Fibroblast of skin of right biceps (primary cell): ENCODE measurements at regions not wholly inside any gene's neighbourhood (a gene's known extent, or its start where the extent isn't known, plus 50 kb on each side); places are given as distances from the start of the nearest gene placed in this dataset.

Experiments used
- DNase-seq: peaks from one replicate; pipeline ENCODE4 v3.0.0-alpha.2; 2013

DNA sequence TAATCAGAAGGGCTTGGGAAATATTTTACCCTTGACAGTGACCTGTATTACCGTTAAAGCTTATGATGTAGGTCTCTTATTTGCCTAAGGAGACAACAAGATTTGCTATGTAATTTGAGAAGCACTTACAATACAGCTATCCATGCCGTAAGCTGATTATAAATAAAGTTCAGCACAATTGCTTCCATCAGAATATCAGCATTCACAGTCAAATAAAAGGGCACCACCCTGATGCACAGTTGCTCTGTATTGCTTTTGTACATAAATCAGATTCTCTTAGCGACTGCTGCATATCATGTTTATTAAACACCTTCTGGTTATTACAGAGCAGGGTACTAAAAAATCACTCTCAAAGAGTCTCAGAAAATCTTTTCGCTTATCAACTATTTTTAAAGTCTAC lies 67.3 kb upstream of the VRK1 start:
- DNase-seq, result no peak

DNA sequence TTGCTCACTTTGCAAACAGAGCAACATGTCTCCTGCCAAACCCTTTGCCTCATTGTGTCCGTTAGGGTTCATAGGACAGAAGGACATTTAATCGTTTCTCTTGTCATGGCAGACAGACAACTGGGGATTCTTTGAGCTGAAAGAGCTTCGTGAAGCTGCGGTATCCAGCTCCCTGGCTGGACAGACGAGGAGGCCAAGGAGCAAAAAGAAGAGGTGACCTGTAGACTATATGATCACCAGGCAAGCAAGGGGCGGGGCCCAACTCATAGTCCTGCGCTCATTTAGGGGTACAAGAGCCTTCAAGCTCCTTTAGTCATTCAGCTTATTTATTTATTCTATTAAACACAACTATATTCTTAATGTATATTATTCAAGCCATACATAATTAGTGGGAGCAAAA lies 66.8 kb upstream of the VRK1 start:
- no peak for DNase-seq

DNA sequence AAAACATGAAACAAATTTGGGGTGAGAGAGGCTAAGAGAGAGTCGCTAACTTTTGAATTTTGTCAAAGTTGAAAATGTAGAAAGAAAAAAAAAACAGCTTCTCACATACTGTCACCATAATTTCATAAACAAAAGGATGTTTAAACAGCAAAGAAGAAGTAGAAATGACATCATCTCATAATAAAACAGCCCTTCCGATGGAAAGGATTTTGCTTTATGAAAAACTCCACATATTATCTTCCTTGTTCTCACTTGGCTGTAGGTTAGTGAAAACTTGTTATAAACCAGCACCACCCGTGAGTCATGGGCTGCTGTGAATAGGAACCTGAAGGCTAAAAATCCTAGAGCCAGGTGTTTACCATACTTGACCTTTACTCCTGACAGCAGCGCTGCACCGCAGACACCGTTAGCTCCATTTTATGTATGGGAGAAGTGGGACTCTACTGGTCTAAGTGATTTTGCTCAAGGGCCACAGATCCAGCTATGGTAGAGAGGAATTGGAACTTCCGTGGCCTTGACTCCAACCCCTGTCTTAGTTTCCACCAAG lies 63.0 kb upstream of the VRK1 start:
- DNase-seq, result no peak

DNA sequence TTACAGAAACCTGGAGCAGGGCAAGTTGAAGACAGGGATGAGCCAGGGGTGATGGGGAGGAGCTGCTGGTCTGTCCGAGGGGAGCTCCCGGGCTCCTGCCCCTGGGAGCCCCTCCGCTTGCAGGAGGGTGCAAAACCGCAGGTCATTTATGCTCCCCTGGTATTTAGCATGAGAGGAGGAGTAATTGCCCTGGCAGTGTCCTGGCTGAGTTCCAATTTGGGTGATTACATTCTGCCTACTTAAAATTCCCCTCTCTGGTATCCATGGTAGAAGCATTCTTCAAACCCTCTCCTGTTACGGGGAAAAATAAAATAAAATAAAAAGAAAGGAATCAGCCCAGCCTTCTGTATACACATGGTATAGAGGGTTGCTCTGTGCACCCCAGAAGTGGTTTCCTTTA lies 61.7 kb upstream of the VRK1 start:
- DNase-seq, result no peak

DNA sequence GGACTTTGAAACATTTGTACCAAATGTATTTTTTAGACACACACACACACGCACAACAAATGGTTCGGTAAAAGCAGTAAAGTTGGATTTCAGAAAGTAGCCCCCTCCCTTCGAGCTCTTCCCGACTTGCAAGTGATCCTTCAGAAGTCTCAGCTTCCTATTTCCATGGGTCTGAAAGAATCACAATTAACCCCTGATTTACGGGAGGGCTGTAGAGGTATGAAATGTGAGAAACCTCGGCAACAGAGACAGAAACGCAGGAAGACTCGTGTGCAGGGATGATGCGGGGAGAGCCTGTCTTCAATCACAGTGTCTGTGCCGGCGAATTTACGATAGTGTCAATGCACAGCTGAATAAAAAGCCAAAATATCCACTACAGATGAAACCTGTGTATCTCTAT lies 60.7 kb upstream of the VRK1 start:
- no peak for DNase-seq

DNA sequence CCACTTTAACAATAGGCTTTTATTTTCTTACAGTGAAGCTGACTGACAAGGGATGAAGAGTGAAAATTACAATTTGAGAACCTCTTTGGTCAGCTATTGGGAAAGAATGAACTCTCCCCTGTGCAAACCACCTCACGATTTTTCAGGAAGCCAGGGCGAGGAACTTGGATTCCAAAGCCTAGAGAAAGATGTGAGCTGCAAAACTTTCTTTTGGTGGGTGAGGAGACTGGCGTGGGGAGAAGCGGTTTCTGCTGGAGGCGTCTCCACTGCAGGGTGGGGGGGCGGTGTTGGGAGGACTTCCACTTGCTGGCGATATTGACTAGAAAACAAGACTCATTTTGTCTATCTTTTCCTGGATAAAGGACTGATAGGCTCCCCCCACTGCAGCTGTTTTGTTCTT lies 59.3 kb upstream of the VRK1 start:
- DNase-seq, result no peak

DNA sequence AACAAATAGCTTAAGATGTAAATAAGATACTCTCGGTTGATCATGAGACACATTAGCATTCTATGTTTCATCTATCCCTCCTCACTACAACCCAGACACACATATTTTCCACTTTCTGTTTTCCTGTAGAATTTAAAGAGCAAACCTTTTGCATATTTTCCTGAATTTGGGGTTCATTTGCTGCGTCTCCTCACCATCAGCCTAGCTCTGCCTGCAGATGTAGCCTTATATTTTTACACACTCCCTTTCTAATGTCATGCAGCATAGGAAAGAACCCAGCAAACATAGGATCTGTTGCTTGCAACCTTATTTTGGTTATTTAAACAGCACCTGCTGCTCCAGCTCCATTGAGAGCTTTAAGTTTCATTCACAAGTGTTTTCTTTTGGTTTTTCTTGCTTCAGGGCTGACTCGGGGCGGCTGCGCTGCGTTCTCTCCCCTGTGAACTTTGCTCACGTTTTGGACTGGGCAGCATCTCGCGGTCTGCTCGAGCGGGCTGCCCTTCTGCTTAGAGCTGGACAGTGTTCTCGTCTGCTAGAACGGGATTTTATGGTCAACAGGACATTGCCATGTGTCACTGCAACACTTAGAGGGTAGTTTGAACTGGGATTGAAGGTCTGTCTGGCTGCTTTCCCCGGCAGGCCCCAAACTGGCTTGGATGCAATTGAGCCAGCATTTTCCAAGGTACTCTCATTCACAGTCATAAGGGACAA lies 57.8 kb upstream of the VRK1 start:
- no peak for DNase-seq

DNA sequence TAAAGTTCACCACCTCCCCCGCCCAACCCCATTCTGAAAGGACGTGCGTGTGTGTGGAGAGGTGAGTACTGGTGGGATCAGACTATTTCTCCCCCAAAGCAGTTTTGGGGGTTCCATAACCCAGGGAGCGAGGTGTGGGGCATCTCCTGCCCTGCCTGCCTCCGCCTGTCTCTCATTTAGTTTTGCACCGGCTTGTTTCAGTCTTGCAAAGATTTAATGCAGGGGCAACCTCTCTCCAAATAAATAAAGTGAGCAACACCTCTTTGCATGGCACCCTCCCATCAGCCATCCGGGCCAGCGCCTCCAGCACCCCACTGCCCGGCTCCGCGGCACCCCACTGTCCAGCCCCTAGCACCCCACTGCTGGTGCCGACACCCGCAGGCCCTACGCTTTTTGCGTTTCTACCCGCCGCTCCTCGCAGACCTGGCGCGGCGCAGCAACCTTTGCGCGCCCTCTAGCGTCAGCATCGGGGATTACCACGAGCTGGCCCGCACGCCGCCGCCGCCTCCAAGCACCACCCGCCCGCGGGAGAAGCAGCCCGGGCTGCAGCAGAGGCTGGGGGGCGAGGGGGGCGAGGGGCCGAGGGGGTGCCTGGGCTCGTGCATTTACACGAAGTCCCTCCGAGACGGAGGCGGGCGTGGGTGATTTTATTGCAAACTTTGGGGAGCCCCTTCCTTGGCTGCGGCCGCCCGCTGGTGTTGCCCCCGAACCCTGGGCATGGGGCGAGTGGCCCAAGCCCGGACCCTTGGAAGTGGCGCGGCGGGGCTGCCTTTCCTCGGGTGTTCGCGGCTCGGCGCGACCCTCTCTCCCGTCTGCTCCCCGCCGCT lies 55.8 kb upstream of the VRK1 start:
- peak; percentile 27 for DNase-seq

DNA sequence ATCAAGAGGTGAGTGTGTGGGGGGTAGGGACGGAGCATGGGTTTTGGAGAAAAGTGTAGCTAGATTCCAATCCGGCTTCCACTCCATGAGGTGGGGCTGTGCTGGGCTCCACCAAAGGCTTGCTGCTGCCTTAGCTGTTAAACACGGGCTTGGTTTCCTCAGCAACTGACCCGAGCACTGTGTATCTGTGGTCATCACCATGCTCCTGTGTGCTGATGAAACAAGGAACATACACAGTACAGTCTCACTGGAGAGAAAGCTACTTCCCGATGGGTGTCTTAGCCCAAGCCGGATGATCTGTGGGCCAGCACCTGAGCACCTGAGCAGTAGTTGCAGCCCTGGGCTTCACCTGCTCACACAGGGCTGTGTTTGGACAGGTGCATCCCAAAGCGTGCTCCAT lies 52.9 kb upstream of the VRK1 start:
- DNase-seq, result no peak

DNA sequence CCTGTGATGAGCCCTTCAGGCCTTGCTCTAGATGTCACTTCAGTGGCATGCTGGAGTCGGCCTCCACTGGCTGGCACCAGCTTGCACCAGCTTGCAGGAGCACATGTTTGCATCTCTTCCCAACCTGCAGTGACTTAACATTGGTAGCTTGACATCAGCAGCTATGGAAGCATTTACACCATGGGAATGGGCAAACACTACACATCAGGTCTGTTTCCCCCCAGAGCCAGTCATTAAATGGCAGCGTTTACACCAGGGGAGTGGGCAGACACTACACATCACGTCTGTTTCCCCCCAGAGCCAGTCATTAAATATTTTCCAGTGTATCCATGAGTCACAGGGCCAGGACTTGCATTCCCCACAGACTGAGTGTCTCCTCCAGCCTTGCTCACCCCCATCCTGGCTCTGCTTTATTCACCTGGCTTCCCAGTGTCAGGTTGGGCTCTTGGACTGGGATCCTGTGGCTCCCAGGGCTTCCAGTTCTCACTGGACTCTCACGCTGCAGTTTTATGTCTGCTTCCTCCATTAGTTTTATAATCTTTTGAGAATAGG lies 51.6 kb upstream of the VRK1 start:
- DNase-seq, result peak; percentile 14

DNA sequence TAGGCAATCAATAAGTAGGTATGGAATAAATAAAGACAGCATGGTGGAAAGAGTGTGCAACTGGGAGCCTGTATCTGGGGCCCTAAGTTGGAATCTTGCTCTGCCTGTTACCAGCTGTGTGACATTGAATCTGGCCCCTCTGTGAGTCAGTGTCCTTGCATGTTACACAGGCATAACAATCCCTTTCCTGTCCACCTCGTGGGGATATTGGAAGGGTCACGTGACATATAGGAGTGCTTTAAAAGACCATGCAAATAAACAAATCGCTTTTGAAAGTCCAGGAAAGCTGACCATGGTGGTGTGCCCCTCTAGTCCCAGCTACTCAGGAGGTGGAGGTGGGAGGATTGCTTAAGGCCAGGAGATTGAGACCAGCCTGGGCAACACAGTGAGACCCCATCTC lies 51.1 kb upstream of the VRK1 start:
- DNase-seq, result no peak

DNA sequence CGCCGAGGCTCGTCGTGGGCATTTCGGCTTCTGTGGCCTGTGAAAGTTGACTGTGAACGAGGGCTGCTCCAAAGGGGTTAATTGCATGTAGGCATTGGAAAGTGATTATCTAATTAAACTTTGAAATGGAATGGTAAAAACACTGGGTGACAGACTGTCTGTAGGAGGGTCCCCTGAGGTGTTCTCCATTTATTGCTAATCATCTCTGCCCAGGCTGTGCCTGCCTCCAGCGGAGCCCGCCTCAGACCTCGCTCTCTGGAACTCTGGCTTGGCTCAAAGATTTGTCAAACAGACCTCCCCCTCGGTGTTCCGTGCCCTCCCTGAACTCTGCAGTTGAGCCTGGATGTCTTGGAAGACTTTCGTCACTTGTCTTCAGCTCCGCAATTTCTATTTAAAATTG lies 50.2 kb upstream of the VRK1 start:
- no peak for DNase-seq
